GM13977 (cell line): ENCODE measurements at regions not wholly inside any gene's neighbourhood (a gene's known extent, or its start where the extent isn't known, plus 50 kb on each side); places are given as distances from the start of the nearest gene placed in this dataset.

ENCODE experiments used
- DNase-seq: peaks from one replicate; pipeline ENCODE4 v3.0.0; 2012; ENCODE audit warnings: low spot score
- CTCF ChIP-seq: IDR thresholded peaks from 2 replicates; pipeline ENCODE4 v1.5.1; 2012; ENCODE audit warnings: mild to moderate bottlenecking, control low read depth; ENCODE audit not compliant: insufficient read depth; ENCODE audit errors: extremely low read depth, missing control alignments
- in situ Hi-C: fragments of 300-500 bp; cut with MboI; formaldehyde crosslinking; loops from one replicate; pipeline ENCODE4 v1.12.0; 2022; ENCODE audit warnings: low sequenced_read_pairs, low pct_unique_long_range_greater_than_20kb, mixed read lengths, inconsistent platforms; ENCODE audit not compliant: unreplicated experiment

GRCh38 chr13:99145461-99145860 lies 55.2 kb upstream of the UBAC2 start:
- TF ChIP-seq CTCF: no peak
- no peak for DNase-seq
- in situ Hi-C loops: no loop called here

GRCh38 chr13:99150575-99151361 lies 49.9 kb upstream of the UBAC2 start:
- in situ Hi-C loops: no loop called here
- TF ChIP-seq CTCF: no peak
- DNase-seq: no peak
